ENCODE measurements at regions not wholly inside any gene's neighbourhood (a gene's known extent, or its start where the extent isn't known, plus 50 kb on each side); places are given as distances from the start of the nearest gene placed in this dataset.
A peak's percentile ranks its signal among the peaks of the same experiment; 100 is the strongest.

GRCh38 chr6:14209000-14209399 lies 91.4 kb downstream of the CD83 start:
- TF ChIP-seq, protein P1, sequence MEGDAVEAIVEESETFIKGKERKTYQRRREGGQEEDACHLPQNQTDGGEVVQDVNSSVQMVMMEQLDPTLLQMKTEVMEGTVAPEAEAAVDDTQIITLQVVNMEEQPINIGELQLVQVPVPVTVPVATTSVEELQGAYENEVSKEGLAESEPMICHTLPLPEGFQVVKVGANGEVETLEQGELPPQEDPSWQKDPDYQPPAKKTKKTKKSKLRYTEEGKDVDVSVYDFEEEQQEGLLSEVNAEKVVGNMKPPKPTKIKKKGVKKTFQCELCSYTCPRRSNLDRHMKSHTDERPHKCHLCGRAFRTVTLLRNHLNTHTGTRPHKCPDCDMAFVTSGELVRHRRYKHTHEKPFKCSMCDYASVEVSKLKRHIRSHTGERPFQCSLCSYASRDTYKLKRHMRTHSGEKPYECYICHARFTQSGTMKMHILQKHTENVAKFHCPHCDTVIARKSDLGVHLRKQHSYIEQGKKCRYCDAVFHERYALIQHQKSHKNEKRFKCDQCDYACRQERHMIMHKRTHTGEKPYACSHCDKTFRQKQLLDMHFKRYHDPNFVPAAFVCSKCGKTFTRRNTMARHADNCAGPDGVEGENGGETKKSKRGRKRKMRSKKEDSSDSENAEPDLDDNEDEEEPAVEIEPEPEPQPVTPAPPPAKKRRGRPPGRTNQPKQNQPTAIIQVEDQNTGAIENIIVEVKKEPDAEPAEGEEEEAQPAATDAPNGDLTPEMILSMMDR (IDR thresholded peaks at IDR 0.05) = no peak
- DNase-seq = no peak
- no peak overlapping the region for H3K27ac Mint-ChIP-seq
- ATAC-seq (ENCODE audit: low read depth) = no peak
- ChIA-PET POLR2A (no interaction called here), CTCF (interaction anchor here (1.4 to 1.5 kb wide), 2 partner anchors 300 kb away, joined by 6 to 7 read pairs; no protein-coding TSS in a partner anchor)
- H3K36me3 Mint-ChIP-seq (ENCODE audit: low read depth) = peaks cover 9% of the 10 kb centered on the region
- peaks cover 42% of the 10 kb centered on the region for H3K4me1 Mint-ChIP-seq
- no peaks in the 10 kb centered on the region for H3K27me3 Mint-ChIP-seq
- intact Hi-C loops (cut with micrococcal nuclease) = no loop called here
- H3K9me3 Mint-ChIP-seq = no peaks in the 10 kb centered on the region
- no peak overlapping the region for H3K4me3 Mint-ChIP-seq

DNA sequence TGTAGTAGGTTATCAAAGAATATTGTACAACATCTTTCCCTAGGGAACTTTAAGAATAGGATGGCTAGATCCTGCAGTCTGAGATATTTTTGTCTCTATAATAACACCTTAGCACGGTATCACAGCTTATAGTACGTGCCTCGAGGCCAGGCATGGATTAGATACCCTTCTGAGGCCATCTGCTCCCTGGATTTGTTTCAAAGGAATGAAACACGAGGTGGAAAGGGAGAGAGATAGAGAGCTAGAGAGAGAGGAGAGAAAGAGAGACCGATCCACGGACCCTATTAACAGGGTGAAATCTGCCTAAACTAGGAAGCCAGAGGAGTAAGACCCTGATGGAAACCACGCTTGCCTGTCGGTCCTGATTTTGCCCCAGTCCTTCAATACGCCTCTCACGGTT lies 92.5 kb downstream of the CD83 start:
- POLR2A ChIA-PET = interaction anchor here (0.7 kb wide), 1 partner anchor 45 kb away, joined by 3 read pairs; no protein-coding TSS in a partner anchor
- intact Hi-C loops (cut with micrococcal nuclease) = loop anchor here (2.0 to 5.0 kb wide), 7 partner anchors 103 to 1413 kb away; no protein-coding TSS in a partner anchor
- H3K27me3 Mint-ChIP-seq = no peaks in the 10 kb centered on the region
- H3K4me3 Mint-ChIP-seq = peak overlapping the region; percentile 79
- no peaks in the 10 kb centered on the region for H3K9me3 Mint-ChIP-seq
- peak overlapping the region; percentile 87 for H3K27ac Mint-ChIP-seq
- CTCF ChIA-PET = interaction anchor here (1.5 to 2.7 kb wide), 3 partner anchors 301 to 1413 kb away, joined by 6 to 9 read pairs (median 6); no protein-coding TSS in a partner anchor
- TF ChIP-seq, protein P1 (IDR thresholded peaks at IDR 0.05) = no peak
- ATAC-seq (ENCODE audit: low read depth) (no peak), DNase-seq (no peak)
- H3K36me3 Mint-ChIP-seq (ENCODE audit: low read depth) = peaks cover 7% of the 10 kb centered on the region
- peaks cover 45% of the 10 kb centered on the region for H3K4me1 Mint-ChIP-seq

GRCh38 chr6:14210663-14211561 lies 93.3 kb downstream of the CD83 start:
- CTCF ChIA-PET = interaction anchor here (0.7 to 2.7 kb wide), 10 partner anchors 13 to 1412 kb away, joined by 3 to 9 read pairs (median 4); no protein-coding TSS in a partner anchor

GRCh38 chr6:14211562-14211942 lies 94.0 kb downstream of the CD83 start:
- peak overlapping the region; percentile 88 for H3K27ac Mint-ChIP-seq
- CTCF ChIA-PET = interaction anchor here (0.7 to 2.7 kb wide), 10 partner anchors 12 to 1412 kb away, joined by 3 to 9 read pairs (median 4); no protein-coding TSS in a partner anchor
- DNase-seq (no peak), ATAC-seq (ENCODE audit: low read depth) (peak; percentile 7)
- H3K27me3 Mint-ChIP-seq = no peaks in the 10 kb centered on the region
- H3K4me1 Mint-ChIP-seq = peaks cover 45% of the 10 kb centered on the region
- POLR2A ChIA-PET = interaction anchor here (0.6 to 1.2 kb wide), 3 partner anchors 469 to 1034 kb away, joined by 3 read pairs; partner anchors contain the start of gene JARID2
- no peaks in the 10 kb centered on the region for H3K9me3 Mint-ChIP-seq
- TF ChIP-seq, protein P1 (IDR thresholded peaks at IDR 0.05) = no peak
- peaks cover 10% of the 10 kb centered on the region for H3K36me3 Mint-ChIP-seq (ENCODE audit: low read depth)
- peak overlapping the region; percentile 85 for H3K4me3 Mint-ChIP-seq
- intact Hi-C loops (cut with micrococcal nuclease) = loop anchor here (1.0 to 5.0 kb wide), 12 partner anchors 101 to 1411 kb away; no protein-coding TSS in a partner anchor

More at GRCh38 chr6:14210663-14211561, 93.3 kb downstream of the CD83 start:
- TF ChIP-seq, protein P1 (IDR thresholded peaks at IDR 0.05) = no peak
- Mint-ChIP-seq H3K9me3 (no peaks in the 10 kb centered on the region), H3K27me3 (no peaks in the 10 kb centered on the region), H3K4me1 (peaks cover 45% of the 10 kb centered on the region), H3K36me3 (ENCODE audit: low read depth) (peaks cover 6% of the 10 kb centered on the region), H3K27ac (peak overlapping the region; percentile 88), H3K4me3 (peak overlapping the region; percentile 85)
- DNase-seq (peak; percentile 98), ATAC-seq (ENCODE audit: low read depth) (peak; percentile 90)
- POLR2A ChIA-PET = interaction anchor here (0.5 to 1.2 kb wide), 5 partner anchors 44 to 1035 kb away, joined by 3 to 5 read pairs (median 3); partner anchors contain the start of gene JARID2
- intact Hi-C loops (cut with micrococcal nuclease) = loop anchor here (1.0 to 5.0 kb wide), 12 partner anchors 102 to 1412 kb away; no protein-coding TSS in a partner anchor

All from activated B cell treated with CpG ODN at 0.5 μM for 24 hours (primary cell).